HL-60 (cell line): ENCODE measurements at regions not wholly inside any gene's neighbourhood (a gene's known extent, or its start where the extent isn't known, plus 50 kb on each side); places are given as distances from the start of the nearest gene placed in this dataset.

Experiments
- CTCF ChIP-seq: IDR thresholded peaks from one replicate; pipeline ENCODE4 v1.5.1; 2011; ENCODE audit warnings: low read length, control low read depth, inconsistent platforms; ENCODE audit not compliant: insufficient read depth
- GABPA ChIP-seq: IDR thresholded peaks from 2 replicates; pipeline ENCODE4 v1.6.1; 2012; ENCODE audit warnings: low read depth
- POLR2AphosphoS5 ChIP-seq: IDR thresholded peaks from 2 replicates; pipeline ENCODE4 v1.6.1; 2012; ENCODE audit warnings: low read depth

DNA sequence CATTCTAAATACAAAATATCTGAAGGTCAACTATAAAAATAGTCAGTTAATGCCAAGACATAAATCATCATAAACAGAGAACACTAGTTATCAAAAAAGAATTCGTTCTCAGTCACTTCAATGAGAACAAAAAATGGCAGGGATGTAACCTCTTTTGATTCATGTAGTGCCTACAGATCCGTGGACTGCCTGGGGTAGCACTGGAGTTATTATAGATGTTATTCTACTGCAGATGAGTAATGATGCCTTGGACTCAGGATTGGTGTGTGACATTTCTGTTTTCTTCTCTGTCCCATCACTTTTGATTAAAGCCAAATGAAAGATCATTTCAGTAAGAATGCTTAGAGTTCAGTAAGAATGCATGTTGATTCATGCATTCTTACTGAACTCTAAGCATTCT is 440.4 kb downstream of the FAM133A start:
- TF ChIP-seq CTCF: no peak
- no peak for TF ChIP-seq GABPA
- no peak for TF ChIP-seq POLR2AphosphoS5
